Bronchial epithelial cell (primary cell): ENCODE measurements at regions not wholly inside any gene's neighbourhood (a gene's known extent, or its start where the extent isn't known, plus 50 kb on each side); places are given as distances from the start of the nearest gene placed in this dataset.
A peak's percentile ranks its signal among the peaks of the same experiment; 100 is the strongest.
"Not testable (repeated sequence)": the region's sequence is repeated elsewhere in the genome, so short reads cannot be mapped to it uniquely, and the experiment has no call there.

Source experiments
- DNase-seq: peaks from one replicate; pipeline ENCODE4 v3.0.0-alpha.2; 2010; ENCODE audit warnings: low read depth
- FAIRE-seq: peaks from 2 replicates; lab custom pipeline; 2011; peaks lifted over from hg19 to GRCh38; lab: Jason Lieb, UNC
- H3K27me3 ChIP-seq: 2 replicates; pipeline ENCODE4 v1.5.1; 2011; ENCODE audit warnings: low read length; ENCODE audit not compliant: control insufficient read depth, insufficient read depth
- H3K36me3 ChIP-seq: 2 replicates; pipeline ENCODE4 v1.5.1; 2011; ENCODE audit warnings: low read length; ENCODE audit not compliant: control insufficient read depth, insufficient read depth
- H3K4me3 ChIP-seq: 2 replicates; pipeline ENCODE4 v1.5.1; 2011; ENCODE audit warnings: mild to moderate bottlenecking, low read depth, low read length, control low read depth
- TF ChIP-seq, protein P1 (sequence below): IDR thresholded peaks from 2 replicates; pipeline ENCODE4 v1.5.1; 2011; ENCODE audit warnings: mild to moderate bottlenecking, moderate library complexity, low read length, control low read depth, inconsistent platforms; ENCODE audit not compliant: insufficient read depth, severe bottlenecking

DNA sequence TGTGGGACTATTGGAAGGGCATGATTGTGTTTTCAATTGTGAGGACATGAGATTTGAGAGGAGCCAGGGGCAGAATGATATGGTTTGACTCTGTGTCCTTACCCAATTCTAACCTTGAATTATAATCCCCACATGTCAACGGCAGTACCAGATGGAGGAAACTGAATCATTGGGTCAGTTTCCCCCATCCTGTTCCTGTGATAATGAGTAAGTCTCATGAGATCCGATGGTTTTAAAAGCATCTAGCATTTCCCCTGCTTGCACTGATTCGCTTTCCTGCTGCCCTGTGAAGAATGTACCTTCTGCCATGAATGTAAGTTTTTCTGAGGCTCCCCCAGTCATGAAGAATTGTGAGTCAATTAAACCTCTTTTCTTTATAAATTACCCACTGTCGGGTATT is 1367.1 kb downstream of the XPNPEP1 start:
- Histone ChIP-seq H3K4me3 (no peak overlapping the region), H3K27me3 (no peaks in the 10 kb centered on the region), H3K36me3 (no peaks in the 10 kb centered on the region)
- FAIRE-seq (no peak), DNase-seq (no peak)
- TF ChIP-seq, protein P1, sequence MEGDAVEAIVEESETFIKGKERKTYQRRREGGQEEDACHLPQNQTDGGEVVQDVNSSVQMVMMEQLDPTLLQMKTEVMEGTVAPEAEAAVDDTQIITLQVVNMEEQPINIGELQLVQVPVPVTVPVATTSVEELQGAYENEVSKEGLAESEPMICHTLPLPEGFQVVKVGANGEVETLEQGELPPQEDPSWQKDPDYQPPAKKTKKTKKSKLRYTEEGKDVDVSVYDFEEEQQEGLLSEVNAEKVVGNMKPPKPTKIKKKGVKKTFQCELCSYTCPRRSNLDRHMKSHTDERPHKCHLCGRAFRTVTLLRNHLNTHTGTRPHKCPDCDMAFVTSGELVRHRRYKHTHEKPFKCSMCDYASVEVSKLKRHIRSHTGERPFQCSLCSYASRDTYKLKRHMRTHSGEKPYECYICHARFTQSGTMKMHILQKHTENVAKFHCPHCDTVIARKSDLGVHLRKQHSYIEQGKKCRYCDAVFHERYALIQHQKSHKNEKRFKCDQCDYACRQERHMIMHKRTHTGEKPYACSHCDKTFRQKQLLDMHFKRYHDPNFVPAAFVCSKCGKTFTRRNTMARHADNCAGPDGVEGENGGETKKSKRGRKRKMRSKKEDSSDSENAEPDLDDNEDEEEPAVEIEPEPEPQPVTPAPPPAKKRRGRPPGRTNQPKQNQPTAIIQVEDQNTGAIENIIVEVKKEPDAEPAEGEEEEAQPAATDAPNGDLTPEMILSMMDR: no peak

DNA sequence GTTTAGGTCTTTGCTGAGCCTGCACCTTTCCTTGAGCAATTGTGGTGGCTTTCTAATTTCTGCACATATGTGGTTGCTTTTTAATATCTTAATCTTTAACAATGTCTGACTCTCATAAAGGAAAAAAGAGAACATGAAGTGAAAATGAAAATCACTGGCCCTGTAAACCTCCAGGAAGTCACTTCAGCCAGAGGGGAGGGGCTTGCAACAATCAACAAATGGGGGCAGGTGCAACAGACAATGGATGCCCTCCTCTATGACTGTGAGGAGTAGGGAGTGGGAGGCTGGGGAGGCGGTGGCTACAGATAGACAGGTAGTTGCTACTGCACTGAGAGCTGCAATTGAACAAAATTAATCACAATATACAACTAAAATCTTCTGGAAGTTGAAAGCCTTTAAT is 1377.4 kb downstream of the XPNPEP1 start:
- H3K36me3 ChIP-seq: no peaks in the 10 kb centered on the region
- no peak overlapping the region for H3K4me3 ChIP-seq
- FAIRE-seq (no peak), DNase-seq (no peak)
- H3K27me3 ChIP-seq: no peaks in the 10 kb centered on the region
- TF ChIP-seq, protein P1: no peak

DNA sequence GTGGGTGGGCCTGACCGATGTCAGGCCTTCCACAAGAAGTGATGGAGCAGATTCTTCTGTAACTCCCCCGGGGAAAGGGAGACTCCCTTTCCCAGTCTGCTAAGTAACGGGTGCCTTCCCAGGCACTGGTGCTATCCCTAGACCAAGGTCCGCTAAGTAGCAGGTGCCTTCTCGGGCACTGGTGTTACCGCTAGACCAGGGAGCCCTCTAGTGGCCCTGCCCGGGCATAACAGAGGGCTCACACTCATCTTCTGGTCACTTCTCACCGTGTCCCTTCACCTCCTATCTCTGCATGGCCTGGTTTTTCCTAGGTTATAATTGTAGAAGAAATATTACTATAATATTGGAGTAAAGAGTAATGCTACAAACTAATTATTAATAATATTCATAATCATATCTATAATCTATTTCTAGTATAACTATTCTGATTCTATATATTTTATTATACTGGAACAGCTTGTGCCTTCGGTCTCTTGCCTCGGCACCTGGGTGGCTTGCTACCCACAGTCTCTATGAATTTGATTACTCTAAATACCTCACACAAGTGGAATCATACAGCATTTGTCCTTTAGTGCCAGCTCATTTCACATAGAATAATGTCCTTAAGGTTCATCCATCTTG is 1378.7 kb downstream of the XPNPEP1 start:
- FAIRE-seq (no peak), DNase-seq (peak; percentile 52)
- Histone ChIP-seq H3K36me3 (no peaks in the 10 kb centered on the region), H3K4me3 (no peak overlapping the region), H3K27me3 (no peaks in the 10 kb centered on the region)
- TF ChIP-seq, protein P1: peak; percentile 93

DNA sequence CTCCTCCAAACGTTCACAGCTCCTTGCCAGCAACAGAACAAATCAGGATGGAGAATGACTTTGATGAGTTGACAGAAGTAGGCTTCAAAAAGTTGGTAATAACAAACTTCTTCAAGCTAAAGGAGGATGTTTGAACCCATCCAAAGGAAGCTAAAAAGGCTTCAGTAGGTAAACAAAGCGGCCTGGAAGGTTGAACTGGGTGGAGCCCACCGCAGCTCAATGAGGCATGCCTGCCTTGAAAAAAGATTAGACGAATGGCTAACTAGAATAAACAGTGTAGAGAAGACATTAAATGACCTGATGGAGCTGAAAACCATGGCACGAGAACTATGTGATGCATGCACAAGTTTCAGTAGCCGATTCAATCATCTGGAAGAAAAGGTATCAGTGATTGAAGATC is 1369.0 kb upstream of the SORCS1 start:
- DNase-seq, FAIRE-seq, H3K36me3 ChIP-seq, H3K27me3 ChIP-seq, H3K4me3 ChIP-seq: not testable (repeated sequence)

DNA sequence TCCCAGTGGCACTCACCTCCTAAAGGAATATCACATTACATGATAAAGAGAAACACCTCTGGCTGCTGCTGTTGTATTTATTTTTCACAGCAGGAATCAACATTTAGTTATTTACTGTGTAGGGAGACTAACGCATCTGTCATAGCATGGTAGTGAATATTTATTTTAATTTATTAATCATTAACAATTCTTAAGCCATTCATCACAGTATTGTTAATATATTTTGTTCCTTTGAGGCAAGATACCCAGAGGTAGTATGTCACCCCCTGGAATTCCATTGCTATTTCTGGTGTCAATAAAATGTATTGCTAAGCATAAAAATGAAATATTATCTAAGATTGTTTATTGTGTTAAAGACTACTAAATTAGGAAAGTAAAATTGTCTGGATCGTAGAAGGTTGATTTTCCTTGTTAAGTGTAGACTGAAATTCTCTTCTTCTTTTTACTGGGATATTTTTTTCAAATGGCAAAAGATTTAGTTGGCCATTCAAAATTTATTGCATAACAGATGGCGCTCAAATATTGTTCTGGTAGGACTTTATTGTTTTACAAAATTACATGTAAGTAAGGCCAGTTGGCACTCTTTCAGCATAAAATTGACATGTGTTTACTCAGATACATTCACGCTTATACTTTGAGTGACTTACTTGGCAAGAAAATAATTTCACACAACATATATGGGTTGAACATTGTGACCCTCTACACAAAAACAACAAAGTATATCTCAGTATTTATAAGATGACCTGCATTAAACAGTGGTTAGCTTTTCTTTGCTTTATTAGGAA is 1358.7 kb upstream of the SORCS1 start:
- Histone ChIP-seq H3K4me3 (no peak overlapping the region), H3K27me3 (no peaks in the 10 kb centered on the region), H3K36me3 (no peaks in the 10 kb centered on the region)
- TF ChIP-seq, protein P1: no peak
- DNase-seq: no peak
- FAIRE-seq: no peak

DNA sequence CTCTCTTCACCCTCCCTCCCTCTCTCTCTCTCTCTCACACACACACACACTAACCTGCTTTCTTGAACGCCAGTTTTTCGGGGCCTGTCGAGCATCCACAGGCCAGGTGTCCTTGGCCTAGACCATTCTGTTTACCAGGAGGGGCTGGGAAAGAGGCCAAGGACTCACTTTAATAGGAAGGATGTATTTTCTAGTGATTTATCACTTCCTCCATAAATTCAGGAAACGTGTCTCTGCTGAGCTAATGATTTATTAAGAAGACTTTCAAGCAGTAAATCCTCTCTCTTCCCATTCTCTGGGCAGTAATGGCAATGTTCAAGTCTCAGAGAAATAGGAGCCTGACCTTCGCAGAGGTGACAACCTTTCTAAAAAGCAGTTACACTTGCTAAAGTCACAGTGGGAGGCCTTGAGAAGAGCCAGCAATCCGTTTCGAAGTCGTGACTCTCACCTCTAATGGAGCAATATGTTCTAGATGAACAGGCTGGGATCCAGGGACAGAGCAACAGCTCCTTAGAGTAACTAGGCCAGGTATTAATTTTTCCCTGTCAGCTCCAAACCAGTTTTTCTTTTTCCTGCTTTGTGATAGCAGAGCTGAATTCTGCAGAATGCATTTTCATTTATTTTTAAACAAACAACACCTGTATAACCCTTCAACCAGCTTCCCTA is 1357.5 kb upstream of the SORCS1 start:
- no peak for DNase-seq
- H3K27me3 ChIP-seq: no peaks in the 10 kb centered on the region
- no peak for FAIRE-seq
- TF ChIP-seq, protein P1: no peak
- no peak overlapping the region for H3K4me3 ChIP-seq
- H3K36me3 ChIP-seq: no peaks in the 10 kb centered on the region
